Lung (tissue), 11 donors: ENCODE measurements at regions not wholly inside any gene's neighbourhood (a gene's known extent, or its start where the extent isn't known, plus 50 kb on each side); places are given as distances from the start of the nearest gene placed in this dataset.
A peak's percentile ranks its signal among the peaks of the same experiment; 100 is the strongest.

Source experiments
- ATAC-seq: fragments of 200-7000 bp; cut with Tn5 transposase; one replicate; pipeline ENCODE4 v1.9.1; 2020; ENCODE audit warnings: moderate number of reproducible peaks; ENCODE audit not compliant: insufficient read depth, low FRiP score
- DNase-seq, 3 donors: peaks; one replicate each; pipeline ENCODE4 v3.0.0-alpha.2; 2013 to 2017
- H3K27ac ChIP-seq, 2 donors: one replicate each; pipeline ENCODE4 v1.5.1; 2013; ENCODE audit warnings: mild to moderate bottlenecking in 2 of 2, moderate library complexity in 2 of 2, control low read depth in 1 of 2, inconsistent platforms in 1 of 2, low read depth in 1 of 2, low read length in 1 of 2
- H3K27me3 ChIP-seq, 3 donors: one replicate each; pipeline ENCODE4 v1.5.1; 2013; ENCODE audit warnings: low read length in 2 of 3; ENCODE audit not compliant: control insufficient read depth in 3 of 3, insufficient read depth in 3 of 3
- H3K36me3 ChIP-seq, 4 donors: one replicate each; pipeline ENCODE4 v1.5.1; 2013; ENCODE audit warnings: low read length in 4 of 4, mild to moderate bottlenecking in 1 of 4, moderate library complexity in 1 of 4; ENCODE audit not compliant: control insufficient read depth in 4 of 4, insufficient read depth in 4 of 4
- H3K4me1 ChIP-seq, 5 donors: one replicate each; pipeline ENCODE4 v1.5.1; 2013; ENCODE audit warnings: low read length in 5 of 5, mild to moderate bottlenecking in 2 of 5, moderate library complexity in 1 of 5; ENCODE audit not compliant: control insufficient read depth in 5 of 5, insufficient read depth in 5 of 5
- H3K4me3 ChIP-seq: one replicate; pipeline ENCODE4 v1.5.1; 2013; ENCODE audit warnings: mild to moderate bottlenecking, control low read depth, moderate library complexity
- H3K9ac ChIP-seq, 2 donors: one replicate each; pipeline ENCODE4 v1.5.1; 2013; ENCODE audit warnings: low read length in 2 of 2, control low read depth in 1 of 2; ENCODE audit not compliant: insufficient read depth in 1 of 2
- H3K9me3 ChIP-seq, 4 donors: one replicate each; pipeline ENCODE4 v1.5.1; 2013; ENCODE audit warnings: low read length in 3 of 4, mild to moderate bottlenecking in 1 of 4, moderate library complexity in 1 of 4; ENCODE audit not compliant: control insufficient read depth in 4 of 4, insufficient read depth in 3 of 4
- CTCF ChIP-seq: IDR thresholded peaks from 2 replicates; pipeline ENCODE4 v1.5.1; 2012; ENCODE audit warnings: mild to moderate bottlenecking; ENCODE audit errors: control extremely low read depth, extremely low read depth
- WGBS, 2 donors: extraction: QIAGEN DNeasy Blood & Tissue Kit; methylation state at CpG; one replicate each; pipeline ENCODE4 v1.1.7; 2013; 5-methylcytosine and 5-hydroxymethylcytosine counted together
- donor health status: control.
- donor health status: control.
- donor health status: Bipolar disorder and iron deficiency.
- donor health status: healthy.
- donor health status: DM: yes; HTN: yes; CAD: no.

GRCh38 chr3:167167491-167167890, 212.6 kb downstream of the ZBBX start:
- ATAC-seq: no peak
- no peaks in the 10 kb centered on the region for H3K36me3 ChIP-seq
- H3K9ac ChIP-seq: no peak overlapping the region
- peak overlapping the region in 1 of 2 donors; percentile 77 for H3K27ac ChIP-seq
- WGBS, 2 donors: 63 to 79% methylated on average over 3 of the region's 3 CpGs
- H3K4me3 ChIP-seq: no peak overlapping the region
- H3K9me3 ChIP-seq: no peaks in the 10 kb centered on the region
- DNase-seq: no peak
- no peaks in the 10 kb centered on the region for H3K27me3 ChIP-seq
- peaks cover 0 to 14% (median 0%) of the 10 kb centered on the region in 5 donors for H3K4me1 ChIP-seq
- TF ChIP-seq CTCF: no peak

GRCh38 chr3:167166594-167167253, 213.4 kb downstream of the ZBBX start:
- WGBS, 2 donors: 55 to 76% methylated on average over 4 of the region's 4 CpGs
- H3K9me3 ChIP-seq: no peaks in the 10 kb centered on the region

GRCh38 chr3:167166012-167166411, 214.1 kb downstream of the ZBBX start:
- H3K9ac ChIP-seq: no peak overlapping the region
- no peaks in the 10 kb centered on the region for H3K36me3 ChIP-seq
- H3K27ac ChIP-seq: no peak overlapping the region
- H3K9me3 ChIP-seq: no peaks in the 10 kb centered on the region
- no peak overlapping the region for H3K4me3 ChIP-seq
- no peak for ATAC-seq
- H3K27me3 ChIP-seq: no peaks in the 10 kb centered on the region
- peaks cover 0 to 14% (median 0%) of the 10 kb centered on the region in 5 donors for H3K4me1 ChIP-seq
- no peak for DNase-seq
- TF ChIP-seq CTCF: no peak

More at GRCh38 chr3:167166594-167167253, 213.4 kb downstream of the ZBBX start:
- Histone ChIP-seq H3K9ac (no peak overlapping the region), H3K27ac (peak overlapping the region in 1 of 2 donors; percentile 77), H3K27me3 (no peaks in the 10 kb centered on the region), H3K36me3 (no peaks in the 10 kb centered on the region), H3K4me1 (peaks cover 0 to 14% (median 0%) of the 10 kb centered on the region in 5 donors), H3K4me3 (no peak overlapping the region)
- no peak for ATAC-seq
- DNase-seq: peak; percentile 74 to 91 (median 87)
- no peak for TF ChIP-seq CTCF

- Histone ChIP-seq H3K27ac (no peak overlapping the region), H3K9me3 (no peaks in the 10 kb centered on the region), H3K4me1 (peaks cover 0 to 14% (median 0%) of the 10 kb centered on the region in 5 donors), H3K9ac (no peak overlapping the region), H3K36me3 (no peaks in the 10 kb centered on the region), H3K4me3 (no peak overlapping the region), H3K27me3 (no peaks in the 10 kb centered on the region)
- ATAC-seq: no peak
- no peak for DNase-seq
- no peak for TF ChIP-seq CTCF
- WGBS, 2 donors: 85 to 95% methylated on average over 3 of the region's 3 CpGs
Measured at GRCh38 chr3:167163580-167163979, 216.5 kb downstream of the ZBBX start.
